Activated CD4-positive, alpha-beta memory T cell treated with anti-CD3 and anti-CD28 coated beads, Interleukin-2, amount 10 ng/mL, durations not matched to agents 7 days and 5 days (primary cell): ENCODE measurements at regions not wholly inside any gene's neighbourhood (a gene's known extent, or its start where the extent isn't known, plus 50 kb on each side); places are given as distances from the start of the nearest gene placed in this dataset.

Experiments used
- CTCF ChIA-PET: fragments of 350-600 bp; sonication (Branson Sonifier 250); formaldehyde crosslinking; loops from one replicate; lab custom pipeline; 2021; ENCODE audit warnings: antibody characterized with exemption, inconsistent platforms; lab: Charles Lee
- POLR2A ChIA-PET: fragments of 350-600 bp; sonication (Branson Sonifier 250); formaldehyde crosslinking; loops from one replicate; lab custom pipeline; 2021; ENCODE audit warnings: antibody characterized with exemption; lab: Charles Lee
- DNase-seq: peaks from one replicate; pipeline ENCODE4 v3.0.0-alpha.2; 2020
- H3K27ac Mint-ChIP-seq: one replicate; pipeline ENCODE4 v1.8.0; 2021; ENCODE audit warnings: mild to moderate bottlenecking, mixed read lengths
- H3K27me3 Mint-ChIP-seq: one replicate; pipeline ENCODE4 v1.8.0; 2021; ENCODE audit warnings: mixed read lengths
- H3K36me3 Mint-ChIP-seq: one replicate; pipeline ENCODE4 v1.8.0; 2021; ENCODE audit warnings: low read depth, mixed read lengths
- H3K4me1 Mint-ChIP-seq: one replicate; pipeline ENCODE4 v1.8.0; 2021; ENCODE audit warnings: mixed read lengths
- H3K4me3 Mint-ChIP-seq: one replicate; pipeline ENCODE4 v1.8.0; 2021; ENCODE audit warnings: mild to moderate bottlenecking, mixed read lengths
- H3K9me3 Mint-ChIP-seq: one replicate; pipeline ENCODE4 v1.8.0; 2021; ENCODE audit warnings: mixed read lengths

GRCh38 chr15:25230442-25230841 is 208.4 kb downstream of the UBE3A start:
- Mint-ChIP-seq H3K9me3 (peaks cover 35% of the 10 kb centered on the region), H3K36me3 (no peaks in the 10 kb centered on the region), H3K4me3 (no peak overlapping the region), H3K4me1 (no peaks in the 10 kb centered on the region), H3K27me3 (no peaks in the 10 kb centered on the region), H3K27ac (no peak overlapping the region)
- DNase-seq, result no peak
- ChIA-PET CTCF (no interaction called here), POLR2A (no interaction called here)

- DNase-seq, result no peak
- Mint-ChIP-seq H3K4me1 (no peaks in the 10 kb centered on the region), H3K9me3 (peaks cover 37% of the 10 kb centered on the region), H3K4me3 (no peak overlapping the region), H3K27ac (no peak overlapping the region), H3K27me3 (no peaks in the 10 kb centered on the region), H3K36me3 (no peaks in the 10 kb centered on the region)
- POLR2A ChIA-PET, result no interaction called here
- CTCF ChIA-PET, result no interaction called here
These were observed 205.0 kb downstream of the UBE3A start for GRCh38 chr15:25233766-25234350.

GRCh38 chr15:25234831-25235230 is 204.0 kb downstream of the UBE3A start:
- Mint-ChIP-seq H3K27ac (no peak overlapping the region), H3K9me3 (peaks cover 32% of the 10 kb centered on the region), H3K27me3 (no peaks in the 10 kb centered on the region), H3K4me3 (no peak overlapping the region), H3K4me1 (no peaks in the 10 kb centered on the region), H3K36me3 (no peaks in the 10 kb centered on the region)
- ChIA-PET CTCF (no interaction called here), POLR2A (no interaction called here)
- DNase-seq, result no peak

- H3K27me3 Mint-ChIP-seq, result no peaks in the 10 kb centered on the region
- ChIA-PET POLR2A (no interaction called here), CTCF (no interaction called here)
- no peak overlapping the region for H3K4me3 Mint-ChIP-seq
- no peak for DNase-seq
- no peaks in the 10 kb centered on the region for H3K36me3 Mint-ChIP-seq
- peaks cover 31% of the 10 kb centered on the region for H3K9me3 Mint-ChIP-seq
- no peak overlapping the region for H3K27ac Mint-ChIP-seq
- H3K4me1 Mint-ChIP-seq, result no peaks in the 10 kb centered on the region
These were observed 203.4 kb downstream of the UBE3A start for GRCh38 chr15:25235391-25235790.

- Mint-ChIP-seq H3K27ac (no peak overlapping the region), H3K27me3 (no peaks in the 10 kb centered on the region), H3K4me1 (no peaks in the 10 kb centered on the region), H3K36me3 (no peaks in the 10 kb centered on the region), H3K4me3 (no peak overlapping the region), H3K9me3 (peaks cover 32% of the 10 kb centered on the region)
- POLR2A ChIA-PET, result no interaction called here
- no peak for DNase-seq
- CTCF ChIA-PET, result no interaction called here
These were observed 202.5 kb downstream of the UBE3A start for GRCh38 chr15:25236143-25236860.

GRCh38 chr15:25236861-25237155 is 202.0 kb downstream of the UBE3A start:
- Mint-ChIP-seq H3K36me3 (no peaks in the 10 kb centered on the region), H3K27ac (no peak overlapping the region), H3K9me3 (peaks cover 32% of the 10 kb centered on the region), H3K4me3 (no peak overlapping the region), H3K4me1 (no peaks in the 10 kb centered on the region), H3K27me3 (no peaks in the 10 kb centered on the region)
- DNase-seq, result no peak
- CTCF ChIA-PET, result no interaction called here
- POLR2A ChIA-PET, result no interaction called here

- Mint-ChIP-seq H3K36me3 (no peaks in the 10 kb centered on the region), H3K9me3 (peaks cover 34% of the 10 kb centered on the region), H3K4me3 (no peak overlapping the region), H3K27ac (no peak overlapping the region), H3K4me1 (no peaks in the 10 kb centered on the region), H3K27me3 (no peaks in the 10 kb centered on the region)
- no peak for DNase-seq
- ChIA-PET POLR2A (no interaction called here), CTCF (no interaction called here)
These were observed 201.4 kb downstream of the UBE3A start for GRCh38 chr15:25237291-25237978.

- ChIA-PET POLR2A (no interaction called here), CTCF (no interaction called here)
- Mint-ChIP-seq H3K27me3 (no peaks in the 10 kb centered on the region), H3K9me3 (peaks cover 28% of the 10 kb centered on the region), H3K4me3 (no peak overlapping the region), H3K36me3 (no peaks in the 10 kb centered on the region), H3K4me1 (no peaks in the 10 kb centered on the region), H3K27ac (no peak overlapping the region)
- no peak for DNase-seq
These were observed 200.7 kb downstream of the UBE3A start for GRCh38 chr15:25238126-25238525.

- ChIA-PET CTCF (no interaction called here), POLR2A (no interaction called here)
- H3K27ac Mint-ChIP-seq, result no peak overlapping the region
- H3K27me3 Mint-ChIP-seq, result no peaks in the 10 kb centered on the region
- no peaks in the 10 kb centered on the region for H3K4me1 Mint-ChIP-seq
- no peak for DNase-seq
- no peak overlapping the region for H3K4me3 Mint-ChIP-seq
- H3K36me3 Mint-ChIP-seq, result no peaks in the 10 kb centered on the region
- peaks cover 26% of the 10 kb centered on the region for H3K9me3 Mint-ChIP-seq
These were observed 199.9 kb downstream of the UBE3A start for GRCh38 chr15:25238716-25239470.

GRCh38 chr15:25239471-25240345 is 199.1 kb downstream of the UBE3A start:
- no peak for DNase-seq
- Mint-ChIP-seq H3K27me3 (no peaks in the 10 kb centered on the region), H3K9me3 (peaks cover 25% of the 10 kb centered on the region), H3K4me3 (no peak overlapping the region), H3K27ac (no peak overlapping the region), H3K4me1 (no peaks in the 10 kb centered on the region), H3K36me3 (no peaks in the 10 kb centered on the region)
- ChIA-PET CTCF (no interaction called here), POLR2A (no interaction called here)

GRCh38 chr15:25240461-25241021 is 198.3 kb downstream of the UBE3A start:
- H3K4me3 Mint-ChIP-seq, result no peak overlapping the region
- no peaks in the 10 kb centered on the region for H3K4me1 Mint-ChIP-seq
- no peaks in the 10 kb centered on the region for H3K36me3 Mint-ChIP-seq
- POLR2A ChIA-PET, result no interaction called here
- CTCF ChIA-PET, result no interaction called here
- peaks cover 29% of the 10 kb centered on the region for H3K9me3 Mint-ChIP-seq
- no peak overlapping the region for H3K27ac Mint-ChIP-seq
- H3K27me3 Mint-ChIP-seq, result no peaks in the 10 kb centered on the region
- DNase-seq, result no peak

- Mint-ChIP-seq H3K27me3 (no peaks in the 10 kb centered on the region), H3K4me3 (no peak overlapping the region), H3K27ac (no peak overlapping the region), H3K9me3 (peaks cover 31% of the 10 kb centered on the region), H3K36me3 (no peaks in the 10 kb centered on the region), H3K4me1 (no peaks in the 10 kb centered on the region)
- ChIA-PET POLR2A (no interaction called here), CTCF (no interaction called here)
- DNase-seq, result no peak
These were observed 197.5 kb downstream of the UBE3A start for GRCh38 chr15:25241241-25241801.
